Activated CD4-positive, alpha-beta T cell treated with anti-CD3 and anti-CD28 coated beads for 36 hours (primary cell): ENCODE measurements at regions not wholly inside any gene's neighbourhood (a gene's known extent, or its start where the extent isn't known, plus 50 kb on each side); places are given as distances from the start of the nearest gene placed in this dataset.
"Not testable (repeated sequence)": the region's sequence is repeated elsewhere in the genome, so short reads cannot be mapped to it uniquely, and the experiment has no call there.

ENCODE experiments used
- ATAC-seq: fragments of 200-7000 bp; cut with Tn5 transposase; one replicate; pipeline ENCODE4 v1.10.0; 2021; ENCODE audit warnings: mild to moderate bottlenecking, moderate library complexity
- CTCF ChIA-PET: fragments of 350-600 bp; sonication (Branson Sonifier 250); formaldehyde crosslinking; loops from one replicate; lab custom pipeline; 2021; ENCODE audit warnings: antibody characterized with exemption; lab: Charles Lee
- POLR2A ChIA-PET: fragments of 350-600 bp; sonication (Branson Sonifier 250); formaldehyde crosslinking; loops from one replicate; lab custom pipeline; 2021; ENCODE audit warnings: antibody characterized with exemption, inconsistent platforms; lab: Charles Lee
- DNase-seq: peaks from one replicate; pipeline ENCODE4 v3.0.0-alpha.2; 2020
- H3K27ac Mint-ChIP-seq: one replicate; pipeline ENCODE4 v1.8.0; 2021; ENCODE audit warnings: mixed read lengths
- H3K27me3 Mint-ChIP-seq: one replicate; pipeline ENCODE4 v1.8.0; 2021; ENCODE audit warnings: mixed read lengths
- H3K36me3 Mint-ChIP-seq: one replicate; pipeline ENCODE4 v1.8.0; 2021; ENCODE audit warnings: low read depth, mixed read lengths
- H3K4me1 Mint-ChIP-seq: one replicate; pipeline ENCODE4 v1.8.0; 2021; ENCODE audit warnings: mixed read lengths
- H3K4me3 Mint-ChIP-seq: one replicate; pipeline ENCODE4 v1.8.0; 2021; ENCODE audit warnings: mild to moderate bottlenecking, moderate library complexity, mixed read lengths
- H3K9me3 Mint-ChIP-seq: one replicate; pipeline ENCODE4 v1.8.0; 2021; ENCODE audit warnings: low read depth, mixed read lengths
- intact Hi-C, 2 experiments: fragments of 100-400 bp; cut with DNase I in 1 of 2; cut with micrococcal nuclease in 1 of 2; formaldehyde crosslinking; loops; one replicate each; pipeline versions ENCODE4 v1.14.2 to v1.15.1; 2022 to 2024; cut with DNase I, micrococcal nuclease

GRCh38 chrX:45811326-45811725, 610.6 kb upstream of the DIPK2B start:
- intact Hi-C loops, result no loop called here
- ATAC-seq (peak; percentile 10), DNase-seq (no peak)
- Mint-ChIP-seq H3K9me3 (peaks cover 6% of the 10 kb centered on the region), H3K27me3 (no peaks in the 10 kb centered on the region), H3K4me3 (peak overlapping the region; percentile 27), H3K27ac (peak overlapping the region; percentile 88), H3K4me1 (peaks cover 88% of the 10 kb centered on the region), H3K36me3 (peaks cover 63% of the 10 kb centered on the region)
- CTCF ChIA-PET, result interaction anchor here (0.6 to 1.0 kb wide), 3 partner anchors 8 to 597 kb away, joined by 3 read pairs; no protein-coding TSS in a partner anchor
- POLR2A ChIA-PET, result interaction anchor here (1.0 to 1.4 kb wide), 2 partner anchors 19 to 44 kb away, joined by 3 read pairs; no protein-coding TSS in a partner anchor

- Mint-ChIP-seq H3K27ac (peak overlapping the region; percentile 88), H3K9me3 (no peaks in the 10 kb centered on the region), H3K27me3 (no peaks in the 10 kb centered on the region), H3K4me1 (peaks cover 85% of the 10 kb centered on the region), H3K4me3 (peak overlapping the region; percentile 68), H3K36me3 (peaks cover 49% of the 10 kb centered on the region)
- POLR2A ChIA-PET, result interaction anchor here (0.6 to 2.5 kb wide), 18 partner anchors 16 to 464 kb away, joined by 3 to 13 read pairs (median 5); no protein-coding TSS in a partner anchor
- DNase-seq, result no peak
- intact Hi-C loops, result loop anchor here (1.0 to 10.0 kb wide), 7 partner anchors 17 to 765 kb away; partner anchors contain the start of gene CHST7 (in 1 of the 2)
- peak; percentile 39 for ATAC-seq
- CTCF ChIA-PET, result interaction anchor here (0.8 to 1.3 kb wide), 4 partner anchors 34 to 49 kb away, joined by 3 to 4 read pairs (median 3); no protein-coding TSS in a partner anchor
Observed at GRCh38 chrX:45807572-45808425, 607.1 kb upstream of the DIPK2B start.

DNA sequence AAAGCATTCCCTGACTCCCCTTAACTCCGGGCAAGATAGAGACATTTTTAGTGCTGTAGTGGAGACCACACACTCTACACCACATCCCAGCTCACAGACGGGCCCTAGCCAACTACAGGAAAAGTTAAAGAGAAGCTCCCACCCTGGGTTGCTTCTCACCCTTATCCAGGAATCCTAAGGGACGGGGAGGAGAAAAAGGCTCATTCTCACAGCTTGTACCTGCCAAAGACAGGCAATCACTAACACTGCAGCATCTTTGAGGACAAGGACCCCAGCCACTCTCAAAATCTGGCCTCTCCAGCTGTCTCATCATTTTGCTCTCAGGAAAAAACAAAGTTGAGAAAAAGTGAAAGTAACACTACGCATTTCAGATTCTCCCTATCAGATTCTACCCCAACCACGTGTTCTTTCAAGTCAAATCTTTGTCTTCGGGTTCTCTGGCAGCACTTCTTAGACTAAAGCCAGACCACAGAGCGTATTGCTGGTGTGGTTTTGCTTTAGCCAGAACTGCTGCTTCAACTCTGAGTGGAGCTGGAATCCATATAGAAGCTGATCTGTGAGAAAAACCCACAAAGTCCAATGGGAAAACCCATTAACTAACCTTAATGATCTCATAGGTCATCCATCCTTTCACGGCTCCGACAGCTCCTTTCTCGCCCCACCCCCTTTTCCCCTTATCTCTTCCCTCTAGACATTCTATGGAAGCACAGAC, 605.9 kb upstream of the DIPK2B start:
- Mint-ChIP-seq H3K9me3 (no peaks in the 10 kb centered on the region), H3K27ac (peak overlapping the region; percentile 88), H3K36me3 (peaks cover 43% of the 10 kb centered on the region), H3K4me3 (peak overlapping the region; percentile 68), H3K4me1 (peaks cover 85% of the 10 kb centered on the region), H3K27me3 (no peaks in the 10 kb centered on the region)
- ATAC-seq (peak; percentile 52), DNase-seq (peak; percentile 65)
- intact Hi-C loops, result loop anchor here (1.0 to 10.0 kb wide), 7 partner anchors 18 to 766 kb away; partner anchors contain the start of gene CHST7 (in 1 of the 2)
- ChIA-PET POLR2A (interaction anchor here (0.6 to 2.5 kb wide), 14 partner anchors 9 to 186 kb away, joined by 3 to 11 read pairs (median 4); no protein-coding TSS in a partner anchor), CTCF (interaction anchor here (0.6 to 1.0 kb wide), 2 partner anchors 36 kb away, joined by 4 read pairs; no protein-coding TSS in a partner anchor)

DNA sequence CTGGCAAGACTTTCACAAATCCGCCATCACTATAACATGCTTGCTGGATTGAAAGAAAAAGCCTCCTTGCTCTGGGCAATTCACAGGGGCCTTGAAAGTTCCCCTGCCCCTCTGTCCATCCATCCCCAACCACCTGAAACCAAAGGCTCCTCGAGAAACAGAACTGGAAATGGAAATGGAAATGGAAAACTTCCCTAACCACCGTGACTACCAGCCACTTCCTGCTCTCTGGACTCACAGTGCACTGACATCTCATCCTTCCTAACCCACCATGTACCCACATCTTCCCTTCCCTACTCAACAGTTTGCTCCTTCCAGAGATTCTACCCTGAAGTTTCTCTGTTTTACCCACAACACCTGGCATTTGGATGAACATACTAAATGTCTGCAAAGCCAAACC, 603.6 kb upstream of the DIPK2B start:
- ChIA-PET POLR2A (no interaction called here), CTCF (no interaction called here)
- H3K27ac Mint-ChIP-seq, result peak overlapping the region; percentile 92
- intact Hi-C loops, result loop anchor here in 1 of 2 experiments (10.0 kb wide), 1 partner anchor 571 kb away; no protein-coding TSS in a partner anchor
- H3K36me3 Mint-ChIP-seq, result peaks cover 29% of the 10 kb centered on the region
- peak overlapping the region; percentile 4 for H3K4me3 Mint-ChIP-seq
- no peak for ATAC-seq
- H3K4me1 Mint-ChIP-seq, result peaks cover 70% of the 10 kb centered on the region
- no peak for DNase-seq
- no peaks in the 10 kb centered on the region for H3K27me3 Mint-ChIP-seq
- H3K9me3 Mint-ChIP-seq, result no peaks in the 10 kb centered on the region

- H3K27ac Mint-ChIP-seq, result peak overlapping the region; percentile 92
- H3K4me3 Mint-ChIP-seq, result peak overlapping the region; percentile 60
- DNase-seq (peak; percentile 72), ATAC-seq (peak; percentile 20)
- H3K27me3 Mint-ChIP-seq, result no peaks in the 10 kb centered on the region
- H3K36me3 Mint-ChIP-seq, result peaks cover 30% of the 10 kb centered on the region
- ChIA-PET CTCF (interaction anchor here (0.9 to 3.6 kb wide), 6 partner anchors 8 to 288 kb away, joined by 3 to 25 read pairs (median 4); no protein-coding TSS in a partner anchor), POLR2A (interaction anchor here (0.6 to 1.1 kb wide), 4 partner anchors 34 to 94 kb away, joined by 3 to 5 read pairs (median 4); no protein-coding TSS in a partner anchor)
- no peaks in the 10 kb centered on the region for H3K9me3 Mint-ChIP-seq
- intact Hi-C loops, result loop anchor here (1.0 to 10.0 kb wide), 4 partner anchors 45 to 571 kb away; no protein-coding TSS in a partner anchor
- peaks cover 71% of the 10 kb centered on the region for H3K4me1 Mint-ChIP-seq
Observed at GRCh38 chrX:45803383-45803921, 602.8 kb upstream of the DIPK2B start.

DNA sequence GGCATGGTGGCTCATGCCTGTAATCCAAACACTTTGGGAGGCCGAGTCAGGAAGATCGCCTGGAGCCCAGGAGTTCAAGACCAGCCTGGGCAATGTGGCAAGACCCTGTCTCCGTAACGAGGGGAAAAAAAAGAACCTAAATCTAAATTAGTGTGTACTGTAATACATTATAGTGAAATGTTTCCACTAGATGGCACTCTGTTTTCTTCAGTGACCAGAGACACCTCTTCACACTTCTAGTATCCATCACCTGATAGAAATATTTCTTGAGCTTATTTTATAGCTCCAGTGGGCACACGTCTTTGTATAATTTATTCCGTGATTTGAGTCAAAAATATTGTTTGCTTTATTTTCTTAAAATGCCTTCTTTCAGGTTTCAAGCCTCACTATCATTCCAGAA, 600.9 kb upstream of the DIPK2B start:
- peak; percentile 55 for ATAC-seq
- POLR2A ChIA-PET, result interaction anchor here (0.8 to 1.5 kb wide), 3 partner anchors 30 to 34 kb away, joined by 3 to 7 read pairs (median 4); no protein-coding TSS in a partner anchor
- intact Hi-C loops, result loop anchor here (2.0 to 10.0 kb wide), 2 partner anchors 41 to 573 kb away; no protein-coding TSS in a partner anchor
- Mint-ChIP-seq H3K27me3 (no peaks in the 10 kb centered on the region), H3K27ac (peak overlapping the region; percentile 92), H3K36me3 (peaks cover 41% of the 10 kb centered on the region), H3K4me1 (peaks cover 71% of the 10 kb centered on the region), H3K9me3 (no peaks in the 10 kb centered on the region), H3K4me3 (peak overlapping the region; percentile 63)
- no peak for DNase-seq
- CTCF ChIA-PET, result interaction anchor here (1.2 to 3.6 kb wide), 4 partner anchors 25 to 48 kb away, joined by 3 to 25 read pairs (median 4); no protein-coding TSS in a partner anchor

- DNase-seq (peak; percentile 68), ATAC-seq (peak; percentile 29)
- intact Hi-C loops, result loop anchor here (2.0 to 10.0 kb wide), 2 partner anchors 42 to 574 kb away; no protein-coding TSS in a partner anchor
- ChIA-PET CTCF (interaction anchor here (1.2 to 3.6 kb wide), 4 partner anchors 26 to 48 kb away, joined by 3 to 25 read pairs (median 4); no protein-coding TSS in a partner anchor), POLR2A (interaction anchor here (0.7 to 1.5 kb wide), 4 partner anchors 16 to 49 kb away, joined by 3 to 7 read pairs (median 4); no protein-coding TSS in a partner anchor)
- not testable (repeated sequence) for H3K27me3 Mint-ChIP-seq, H3K9me3 Mint-ChIP-seq
- Mint-ChIP-seq H3K4me1 (peaks cover 71% of the 10 kb centered on the region), H3K36me3 (peaks cover 42% of the 10 kb centered on the region), H3K27ac (peak overlapping the region; percentile 60), H3K4me3 (peak overlapping the region; percentile 63)
Observed at GRCh38 chrX:45800746-45801453, 600.2 kb upstream of the DIPK2B start.

GRCh38 chrX:45799576-45799975, 598.9 kb upstream of the DIPK2B start:
- ChIA-PET POLR2A (interaction anchor here (0.8 kb wide), 1 partner anchor 24 kb away, joined by 3 read pairs; no protein-coding TSS in a partner anchor), CTCF (no interaction called here)
- no peaks in the 10 kb centered on the region for H3K27me3 Mint-ChIP-seq
- no peaks in the 10 kb centered on the region for H3K9me3 Mint-ChIP-seq
- DNase-seq (no peak), ATAC-seq (no peak)
- H3K27ac Mint-ChIP-seq, result peak overlapping the region; percentile 74
- peak overlapping the region; percentile 40 for H3K4me3 Mint-ChIP-seq
- peaks cover 74% of the 10 kb centered on the region for H3K4me1 Mint-ChIP-seq
- H3K36me3 Mint-ChIP-seq, result peaks cover 41% of the 10 kb centered on the region
- intact Hi-C loops, result no loop called here

- ChIA-PET POLR2A (no interaction called here), CTCF (interaction anchor here (0.6 to 1.2 kb wide), 3 partner anchors 9 to 48 kb away, joined by 3 to 6 read pairs (median 3); no protein-coding TSS in a partner anchor)
- peaks cover 4% of the 10 kb centered on the region for H3K9me3 Mint-ChIP-seq
- peak overlapping the region; percentile 25 for H3K27ac Mint-ChIP-seq
- no peaks in the 10 kb centered on the region for H3K27me3 Mint-ChIP-seq
- peaks cover 81% of the 10 kb centered on the region for H3K4me1 Mint-ChIP-seq
- intact Hi-C loops, result no loop called here
- ATAC-seq (no peak), DNase-seq (no peak)
- H3K4me3 Mint-ChIP-seq, result no peak overlapping the region
- H3K36me3 Mint-ChIP-seq, result peaks cover 65% of the 10 kb centered on the region
Observed at GRCh38 chrX:45795546-45795945, 594.9 kb upstream of the DIPK2B start.

GRCh38 chrX:45794995-45795337, 594.3 kb upstream of the DIPK2B start:
- H3K27ac Mint-ChIP-seq, result peak overlapping the region; percentile 47
- H3K27me3 Mint-ChIP-seq, result no peaks in the 10 kb centered on the region
- intact Hi-C loops, result no loop called here
- ATAC-seq, result no peak
- DNase-seq, result no peak
- CTCF ChIA-PET, result interaction anchor here (1.2 kb wide), 1 partner anchor 9 kb away, joined by 3 read pairs; no protein-coding TSS in a partner anchor
- H3K36me3 Mint-ChIP-seq, result peaks cover 67% of the 10 kb centered on the region
- peaks cover 82% of the 10 kb centered on the region for H3K4me1 Mint-ChIP-seq
- peaks cover 4% of the 10 kb centered on the region for H3K9me3 Mint-ChIP-seq
- POLR2A ChIA-PET, result interaction anchor here (0.6 to 1.1 kb wide), 2 partner anchors 16 to 23 kb away, joined by 3 to 4 read pairs; no protein-coding TSS in a partner anchor
- H3K4me3 Mint-ChIP-seq, result no peak overlapping the region
